RWPE1 (cell line): ENCODE measurements at regions not wholly inside any gene's neighbourhood (a gene's known extent, or its start where the extent isn't known, plus 50 kb on each side); places are given as distances from the start of the nearest gene placed in this dataset.

Source experiments
- CTCF ChIA-PET: fragments of 350-600 bp; sonication (Branson Sonifier 250); formaldehyde crosslinking; extraction: SDS; loops from one replicate; lab custom pipeline; 2021; lab: Yijun Ruan, JAX
- POLR2A ChIA-PET: fragments of 400-600 bp; formaldehyde crosslinking; extraction: SDS; loops from one replicate; lab custom pipeline; 2020; ENCODE audit warnings: antibody characterized with exemption; ENCODE audit not compliant: low non-redundant PET; lab: Yijun Ruan, JAX
- DNase-seq: peaks from one replicate; pipeline ENCODE4 v3.0.0; 2012; ENCODE audit warnings: low spot score
- H3K27ac ChIP-seq: fragments of 450-650 bp; 2 replicates; pipeline ENCODE4 v1.5.1; 2017
- CTCF ChIP-seq: fragments of 450-650 bp; conservative IDR thresholded peaks from 2 replicates; pipeline ENCODE4 v1.5.1; 2017; ENCODE audit warnings: low read depth, mild to moderate bottlenecking

GRCh38 chr7:124295289-124295688 is 262.4 kb upstream of the TMEM229A start:
- H3K27ac ChIP-seq, result no peak overlapping the region
- TF ChIP-seq CTCF, result no peak
- CTCF ChIA-PET, result no interaction called here
- POLR2A ChIA-PET, result no interaction called here
- no peak for DNase-seq

GRCh38 chr7:124284937-124285336 is 252.1 kb upstream of the TMEM229A start:
- POLR2A ChIA-PET, result no interaction called here
- TF ChIP-seq CTCF, result no peak
- CTCF ChIA-PET, result no interaction called here
- H3K27ac ChIP-seq, result no peak overlapping the region
- DNase-seq, result no peak

GRCh38 chr7:124276005-124276622 is 243.2 kb upstream of the TMEM229A start:
- H3K27ac ChIP-seq, result no peak overlapping the region
- ChIA-PET CTCF (interaction anchor here (0.6 kb wide), 1 partner anchor 18 kb away, joined by 3 read pairs; no protein-coding TSS in a partner anchor), POLR2A (no interaction called here)
- peak; percentile 10 for DNase-seq
- TF ChIP-seq CTCF, result peak; percentile 50

GRCh38 chr7:124275411-124275810 is 242.5 kb upstream of the TMEM229A start:
- TF ChIP-seq CTCF, result no peak
- CTCF ChIA-PET, result interaction anchor here (0.6 kb wide), 1 partner anchor 17 kb away, joined by 3 read pairs; no protein-coding TSS in a partner anchor
- no peak overlapping the region for H3K27ac ChIP-seq
- no peak for DNase-seq
- POLR2A ChIA-PET, result no interaction called here

GRCh38 chr7:124269774-124270173 is 236.9 kb upstream of the TMEM229A start:
- TF ChIP-seq CTCF, result no peak
- no peak for DNase-seq
- CTCF ChIA-PET, result no interaction called here
- H3K27ac ChIP-seq, result no peak overlapping the region
- POLR2A ChIA-PET, result no interaction called here

GRCh38 chr7:124267154-124267553 is 234.3 kb upstream of the TMEM229A start:
- no peak overlapping the region for H3K27ac ChIP-seq
- CTCF ChIA-PET, result no interaction called here
- POLR2A ChIA-PET, result no interaction called here
- no peak for DNase-seq
- TF ChIP-seq CTCF, result no peak
